ACC112 (cell line): ENCODE measurements at regions not wholly inside any gene's neighbourhood (a gene's known extent, or its start where the extent isn't known, plus 50 kb on each side); places are given as distances from the start of the nearest gene placed in this dataset.
"Not testable (repeated sequence)": the region's sequence is repeated elsewhere in the genome, so short reads cannot be mapped to it uniquely, and the experiment has no call there.

Experiments
- H2AFZ ChIP-seq: fragments of 200-600 bp; sonication (generic); one replicate; pipeline ENCODE4 v1.6.0; 2017; ENCODE audit warnings: antibody characterized with exemption, low read length; ENCODE audit not compliant: unreplicated experiment
- H3K27ac ChIP-seq: fragments of 200-600 bp; sonication (generic); 2 replicates; pipeline ENCODE4 v1.5.1; 2014; ENCODE audit warnings: low read depth, mild to moderate bottlenecking, antibody characterized with exemption, low read length, moderate library complexity
- H3K27me3 ChIP-seq: fragments of 200-600 bp; sonication (generic); 2 replicates; pipeline ENCODE4 v1.6.1; 2014; ENCODE audit warnings: mild to moderate bottlenecking, antibody characterized with exemption, low read length, moderate library complexity, mixed read lengths; ENCODE audit not compliant: insufficient read depth
- H3K36me3 ChIP-seq: fragments of 200-600 bp; sonication (generic); 2 replicates; pipeline ENCODE4 v1.6.1; 2016; ENCODE audit warnings: mild to moderate bottlenecking, antibody characterized with exemption, low read length, moderate library complexity, mixed read lengths; ENCODE audit not compliant: insufficient read depth
- H3K4me1 ChIP-seq: fragments of 200-600 bp; sonication (generic); one replicate; pipeline ENCODE4 v1.6.1; 2016; ENCODE audit warnings: low read length, mixed read lengths; ENCODE audit not compliant: insufficient read depth, unreplicated experiment, control insufficient read depth
- H3K4me3 ChIP-seq: fragments of 200-600 bp; sonication (generic); 2 replicates; pipeline ENCODE4 v1.5.1; 2014; ENCODE audit warnings: mild to moderate bottlenecking, low read depth, low read length
- H3K79me2 ChIP-seq: fragments of 200-600 bp; sonication (generic); one replicate; pipeline ENCODE4 v1.6.0; 2016; ENCODE audit warnings: low read length; ENCODE audit not compliant: control insufficient read depth, unreplicated experiment, insufficient read depth

DNA sequence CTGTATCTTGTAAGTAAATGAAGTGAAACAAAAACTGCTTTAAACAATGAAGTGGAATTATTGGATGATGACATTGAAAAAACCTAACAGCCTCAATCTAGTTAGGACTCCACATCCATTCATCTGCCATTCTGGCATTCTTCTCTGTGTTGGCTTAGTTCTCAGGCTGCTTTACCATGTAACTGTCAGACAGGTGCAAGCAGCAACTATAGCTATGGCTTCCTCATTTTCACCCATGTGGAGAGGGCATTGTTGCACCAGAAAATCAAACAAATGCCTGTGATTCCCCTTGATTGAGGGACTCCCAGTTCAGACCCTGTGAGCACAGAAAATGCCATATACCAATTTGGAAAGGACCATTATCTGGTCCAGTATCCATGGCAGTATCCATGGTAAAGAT is 129.5 kb upstream of the NYAP2 start:
- Histone ChIP-seq H3K27ac (no peak overlapping the region), H3K79me2 (no peaks in the 10 kb centered on the region), H3K4me3 (no peak overlapping the region), H3K27me3 (no peaks in the 10 kb centered on the region), H2AFZ (no peak overlapping the region), H3K36me3 (no peaks in the 10 kb centered on the region), H3K4me1 (no peaks in the 10 kb centered on the region)

GRCh38 chr2:225254363-225254762 is 145.1 kb upstream of the NYAP2 start:
- H3K79me2 ChIP-seq: no peaks in the 10 kb centered on the region
- no peak overlapping the region for H3K4me3 ChIP-seq
- H3K27me3 ChIP-seq: no peaks in the 10 kb centered on the region
- H3K27ac ChIP-seq: no peak overlapping the region
- no peaks in the 10 kb centered on the region for H3K4me1 ChIP-seq
- no peaks in the 10 kb centered on the region for H3K36me3 ChIP-seq
- H2AFZ ChIP-seq: peak overlapping the region; percentile 25

DNA sequence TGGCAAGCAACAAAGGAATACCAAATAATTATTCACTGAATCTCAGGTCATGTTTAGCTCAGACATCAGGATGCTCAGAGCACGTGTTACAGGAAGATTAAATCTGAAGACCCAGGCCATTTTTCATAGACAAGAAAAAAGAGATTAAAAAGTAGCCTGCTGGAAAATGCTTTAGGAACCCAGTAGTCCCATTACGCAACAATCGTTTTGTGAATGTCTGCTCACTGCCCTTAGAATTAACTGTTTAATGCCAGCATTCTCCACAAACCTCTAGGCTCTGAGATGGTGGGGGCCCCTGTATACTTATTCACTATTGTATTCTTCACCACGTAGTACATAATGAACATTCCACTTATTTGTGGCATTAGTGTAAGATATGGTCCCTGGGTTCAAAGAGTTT is 154.6 kb upstream of the NYAP2 start:
- Histone ChIP-seq H3K4me3 (no peak overlapping the region), H3K4me1 (no peaks in the 10 kb centered on the region), H3K27ac (no peak overlapping the region), H3K27me3 (no peaks in the 10 kb centered on the region), H3K36me3 (no peaks in the 10 kb centered on the region), H3K79me2 (no peaks in the 10 kb centered on the region), H2AFZ (no peak overlapping the region)

DNA sequence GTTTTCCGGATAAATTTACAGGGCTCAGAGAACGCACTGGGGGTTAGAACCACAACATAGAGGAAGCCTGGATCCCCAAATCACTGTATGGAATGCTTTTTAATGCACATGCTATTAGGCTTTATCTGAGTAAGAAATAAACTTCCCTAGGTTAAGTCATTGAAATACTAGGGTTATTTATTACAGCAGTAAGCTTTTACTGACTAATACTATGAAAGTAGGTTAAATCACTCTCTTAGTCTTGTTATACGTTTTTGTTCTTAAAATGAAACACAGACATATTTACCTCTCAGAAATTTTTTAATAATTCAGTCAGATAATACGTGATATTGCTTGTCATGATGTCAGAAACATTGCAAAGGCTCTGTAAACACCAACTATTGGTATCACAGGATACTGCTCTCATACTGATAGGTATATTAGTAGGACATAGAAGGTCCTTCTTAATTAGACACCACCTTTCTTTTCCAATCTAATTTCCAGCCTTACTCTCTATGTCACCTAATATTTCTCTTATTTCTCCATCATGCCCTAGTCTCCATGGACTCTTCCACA is 162.7 kb upstream of the NYAP2 start:
- no peaks in the 10 kb centered on the region for H3K4me1 ChIP-seq

GRCh38 chr2:225233234-225233633 is 166.3 kb upstream of the NYAP2 start:
- Histone ChIP-seq H3K27me3 (no peaks in the 10 kb centered on the region), H3K36me3 (no peaks in the 10 kb centered on the region), H3K4me3 (no peak overlapping the region), H3K27ac (no peak overlapping the region), H3K79me2 (no peaks in the 10 kb centered on the region), H3K4me1 (no peaks in the 10 kb centered on the region), H2AFZ (no peak overlapping the region)

More for the DNA sequence above, 162.7 kb upstream of the NYAP2 start:
- no peaks in the 10 kb centered on the region for H3K27me3 ChIP-seq
- no peak overlapping the region for H2AFZ ChIP-seq
- H3K4me3 ChIP-seq: no peak overlapping the region
- H3K36me3 ChIP-seq: no peaks in the 10 kb centered on the region
- no peak overlapping the region for H3K27ac ChIP-seq
- no peaks in the 10 kb centered on the region for H3K79me2 ChIP-seq

GRCh38 chr2:225231900-225232299 is 167.6 kb upstream of the NYAP2 start:
- no peaks in the 10 kb centered on the region for H3K27me3 ChIP-seq
- H2AFZ ChIP-seq: no peak overlapping the region
- H3K79me2 ChIP-seq: no peaks in the 10 kb centered on the region
- no peaks in the 10 kb centered on the region for H3K36me3 ChIP-seq
- H3K27ac ChIP-seq: no peak overlapping the region
- no peak overlapping the region for H3K4me3 ChIP-seq
- no peaks in the 10 kb centered on the region for H3K4me1 ChIP-seq

DNA sequence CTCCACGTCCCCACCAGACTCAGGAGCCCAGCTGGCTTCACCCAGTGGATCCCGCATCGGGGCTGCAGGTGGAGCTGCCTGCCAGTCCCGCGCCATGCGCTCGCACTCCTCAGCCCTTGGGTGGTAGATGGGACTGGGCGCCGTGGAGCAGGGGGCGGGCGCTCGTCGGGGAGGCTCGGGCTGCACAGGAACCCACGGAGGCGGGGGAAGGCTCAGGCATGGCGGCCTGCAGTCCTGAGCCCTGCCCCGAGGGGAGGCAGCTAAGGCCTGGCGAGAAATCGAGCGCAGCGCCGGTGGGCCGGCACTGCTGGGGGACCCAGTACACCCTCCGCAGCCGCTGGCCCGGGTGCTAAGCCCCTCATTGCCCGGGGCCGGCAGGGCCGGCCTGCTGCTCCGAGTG is 170.2 kb upstream of the NYAP2 start:
- not testable (repeated sequence) for H3K79me2 ChIP-seq, H3K4me1 ChIP-seq, H3K27ac ChIP-seq

GRCh38 chr2:225226441-225226840 is 173.1 kb upstream of the NYAP2 start:
- Histone ChIP-seq H3K79me2 (no peaks in the 10 kb centered on the region), H3K36me3 (no peaks in the 10 kb centered on the region), H3K4me3 (peak overlapping the region; percentile 26; the same call in 1 of the 2 replicates), H3K4me1 (no peaks in the 10 kb centered on the region), H3K27ac (no peak overlapping the region), H2AFZ (peak overlapping the region; percentile 67), H3K27me3 (no peaks in the 10 kb centered on the region)

More for the DNA sequence above, 170.2 kb upstream of the NYAP2 start:
- H3K36me3 ChIP-seq, H2AFZ ChIP-seq, H3K27me3 ChIP-seq, H3K4me3 ChIP-seq: not testable (repeated sequence)

GRCh38 chr2:225223301-225223700 is 176.2 kb upstream of the NYAP2 start:
- Histone ChIP-seq H3K27ac (no peak overlapping the region), H3K4me3 (no peak overlapping the region), H3K79me2 (no peaks in the 10 kb centered on the region), H3K36me3 (no peaks in the 10 kb centered on the region), H3K27me3 (no peaks in the 10 kb centered on the region), H3K4me1 (no peaks in the 10 kb centered on the region), H2AFZ (no peak overlapping the region)

DNA sequence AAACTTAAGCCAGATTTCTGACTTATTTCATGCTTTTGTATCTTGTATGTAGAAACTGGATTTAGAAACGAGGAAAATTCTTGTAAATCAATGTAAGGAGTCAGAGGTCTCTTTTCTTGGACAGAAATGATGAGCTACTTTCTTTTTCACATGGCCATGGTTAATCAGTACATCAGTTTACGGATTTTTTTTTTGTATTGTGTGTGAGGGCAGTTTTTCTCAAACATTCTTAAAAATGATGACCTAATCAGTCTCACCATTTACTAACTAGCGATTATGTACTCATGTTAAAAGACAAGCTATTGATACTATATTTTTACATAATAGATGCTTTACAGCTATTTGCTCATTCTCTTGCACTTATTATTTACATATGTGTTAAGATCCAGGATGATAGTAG is 165.2 kb upstream of the DOCK10 start:
- Histone ChIP-seq H3K36me3 (no peaks in the 10 kb centered on the region), H3K27ac (no peak overlapping the region), H3K79me2 (no peaks in the 10 kb centered on the region), H3K4me1 (no peaks in the 10 kb centered on the region), H2AFZ (no peak overlapping the region), H3K4me3 (no peak overlapping the region), H3K27me3 (no peaks in the 10 kb centered on the region)

GRCh38 chr2:225207043-225207442 is 164.8 kb upstream of the DOCK10 start:
- no peak overlapping the region for H2AFZ ChIP-seq
- H3K79me2 ChIP-seq: no peaks in the 10 kb centered on the region
- no peaks in the 10 kb centered on the region for H3K27me3 ChIP-seq
- H3K36me3 ChIP-seq: no peaks in the 10 kb centered on the region
- H3K27ac ChIP-seq: no peak overlapping the region
- no peak overlapping the region for H3K4me3 ChIP-seq
- no peaks in the 10 kb centered on the region for H3K4me1 ChIP-seq
